Chondrocyte (in vitro differentiated cells): ENCODE measurements at regions not wholly inside any gene's neighbourhood (a gene's known extent, or its start where the extent isn't known, plus 50 kb on each side); places are given as distances from the start of the nearest gene placed in this dataset.
A peak's percentile ranks its signal among the peaks of the same experiment; 100 is the strongest.

Experiments
- DNase-seq: peaks from one replicate; pipeline ENCODE4 v3.0.0; 2021; ENCODE audit warnings: mixed read lengths, low spot score
- H3K27ac Mint-ChIP-seq: one replicate; pipeline ENCODE4 v1.8.0; 2021; ENCODE audit warnings: mild to moderate bottlenecking, moderate library complexity, mixed read lengths; ENCODE audit not compliant: unreplicated experiment
- H3K27me3 Mint-ChIP-seq: 2 replicates; pipeline ENCODE4 v1.8.0; 2021; ENCODE audit warnings: low read depth, mixed read lengths
- H3K36me3 Mint-ChIP-seq: 2 replicates; pipeline ENCODE4 v1.8.0; 2021; ENCODE audit warnings: low read depth, mixed read lengths
- H3K4me1 Mint-ChIP-seq: 2 replicates; pipeline ENCODE4 v1.8.0; 2021; ENCODE audit warnings: low read depth, mild to moderate bottlenecking, mixed read lengths
- H3K4me3 Mint-ChIP-seq: one replicate; pipeline ENCODE4 v1.8.0; 2021; ENCODE audit warnings: mild to moderate bottlenecking, moderate library complexity, mixed read lengths; ENCODE audit not compliant: unreplicated experiment
- H3K9me3 Mint-ChIP-seq: 2 replicates; pipeline ENCODE4 v1.8.0; 2021; ENCODE audit warnings: low read depth, mixed read lengths
- TF ChIP-seq, protein P1 (sequence below): fragments of 200-600 bp; sonication (generic); IDR thresholded peaks from 2 replicates; pipeline ENCODE4 v1.5.0; 2021; ENCODE audit warnings: antibody characterized with exemption, mild to moderate bottlenecking, moderate library complexity

DNA sequence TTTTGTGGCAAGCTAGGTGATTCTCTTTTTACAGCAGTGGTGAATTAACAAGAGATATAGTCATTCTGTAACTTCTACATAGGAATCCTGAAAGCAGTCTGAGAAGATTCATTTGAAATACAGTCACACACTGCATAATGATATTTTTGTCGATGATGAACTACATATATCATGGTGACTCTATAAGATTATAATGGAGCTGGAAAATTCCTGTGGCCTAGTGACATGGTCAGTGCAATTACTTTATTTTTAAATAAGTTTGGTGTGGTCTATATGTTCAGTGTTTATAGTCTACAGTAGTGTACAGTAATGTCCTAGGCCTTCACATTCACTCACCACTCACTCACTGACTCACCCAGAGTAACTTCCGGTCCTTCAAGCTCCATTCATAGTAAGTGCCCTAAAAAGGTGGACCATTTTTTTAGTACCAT lies 511.4 kb upstream of the MCTP2 start:
- Mint-ChIP-seq H3K4me3 (no peak overlapping the region), H3K27ac (peak overlapping the region; percentile 39), H3K36me3 (no peaks in the 10 kb centered on the region), H3K4me1 (peaks cover 7% of the 10 kb centered on the region), H3K9me3 (peaks cover 2% of the 10 kb centered on the region), H3K27me3 (no peaks in the 10 kb centered on the region)
- TF ChIP-seq, protein P1, sequence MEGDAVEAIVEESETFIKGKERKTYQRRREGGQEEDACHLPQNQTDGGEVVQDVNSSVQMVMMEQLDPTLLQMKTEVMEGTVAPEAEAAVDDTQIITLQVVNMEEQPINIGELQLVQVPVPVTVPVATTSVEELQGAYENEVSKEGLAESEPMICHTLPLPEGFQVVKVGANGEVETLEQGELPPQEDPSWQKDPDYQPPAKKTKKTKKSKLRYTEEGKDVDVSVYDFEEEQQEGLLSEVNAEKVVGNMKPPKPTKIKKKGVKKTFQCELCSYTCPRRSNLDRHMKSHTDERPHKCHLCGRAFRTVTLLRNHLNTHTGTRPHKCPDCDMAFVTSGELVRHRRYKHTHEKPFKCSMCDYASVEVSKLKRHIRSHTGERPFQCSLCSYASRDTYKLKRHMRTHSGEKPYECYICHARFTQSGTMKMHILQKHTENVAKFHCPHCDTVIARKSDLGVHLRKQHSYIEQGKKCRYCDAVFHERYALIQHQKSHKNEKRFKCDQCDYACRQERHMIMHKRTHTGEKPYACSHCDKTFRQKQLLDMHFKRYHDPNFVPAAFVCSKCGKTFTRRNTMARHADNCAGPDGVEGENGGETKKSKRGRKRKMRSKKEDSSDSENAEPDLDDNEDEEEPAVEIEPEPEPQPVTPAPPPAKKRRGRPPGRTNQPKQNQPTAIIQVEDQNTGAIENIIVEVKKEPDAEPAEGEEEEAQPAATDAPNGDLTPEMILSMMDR = no peak
- DNase-seq = no peak

DNA sequence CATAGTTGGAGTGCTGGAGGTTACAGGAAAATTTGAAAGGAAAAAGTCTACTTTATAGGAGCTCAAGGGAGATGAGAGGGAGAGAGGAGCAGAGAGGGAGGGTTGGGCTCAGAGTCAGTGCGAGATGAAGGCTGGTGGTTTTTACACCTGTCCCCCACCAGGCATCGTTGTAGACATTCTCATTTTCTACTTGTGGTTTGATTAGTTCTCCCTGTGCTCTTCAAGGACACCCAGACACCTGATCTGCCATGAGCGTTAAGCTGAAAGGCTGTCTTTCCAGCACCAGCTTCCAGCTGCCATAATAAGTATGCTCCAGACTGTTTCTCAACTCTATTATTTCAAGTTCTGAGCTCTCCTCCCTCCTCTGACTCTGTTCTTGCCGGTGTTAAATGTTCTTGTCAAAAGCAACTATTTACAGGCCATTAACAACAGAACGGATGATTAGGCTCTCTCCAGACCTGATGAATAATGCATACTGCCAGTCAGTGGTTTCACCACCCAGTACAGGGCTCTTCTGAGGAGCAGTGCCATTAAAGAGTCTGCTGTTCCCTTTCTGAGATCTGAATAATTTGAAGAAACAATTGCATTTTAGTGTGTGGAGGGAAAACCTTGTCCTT lies 514.6 kb upstream of the MCTP2 start:
- no peak for DNase-seq
- H3K4me1 Mint-ChIP-seq = peaks cover 3% of the 10 kb centered on the region
- H3K27ac Mint-ChIP-seq = no peak overlapping the region
- TF ChIP-seq, protein P1 = no peak
- H3K27me3 Mint-ChIP-seq = no peaks in the 10 kb centered on the region
- H3K4me3 Mint-ChIP-seq = no peak overlapping the region
- H3K36me3 Mint-ChIP-seq = no peaks in the 10 kb centered on the region
- H3K9me3 Mint-ChIP-seq = peaks cover 3% of the 10 kb centered on the region

DNA sequence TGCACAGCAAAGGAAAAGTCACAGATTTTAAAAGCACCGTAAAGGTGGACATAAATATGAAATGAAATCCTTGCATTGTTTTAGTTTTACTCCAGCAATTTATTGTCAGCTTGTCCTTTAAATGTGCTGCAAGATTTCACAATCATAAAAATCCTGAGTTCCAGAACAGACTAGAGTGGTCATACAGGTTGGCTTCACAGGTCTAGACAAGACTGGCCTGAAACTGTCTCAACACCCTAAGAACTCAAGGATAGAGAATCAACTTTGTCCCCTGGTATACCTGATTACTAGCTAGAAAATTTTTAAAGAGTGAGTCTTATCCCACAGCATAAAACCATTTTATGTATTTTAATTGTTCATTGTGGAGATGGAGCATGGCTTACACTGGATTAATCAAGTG lies 521.7 kb upstream of the MCTP2 start:
- Mint-ChIP-seq H3K27me3 (no peaks in the 10 kb centered on the region), H3K36me3 (no peaks in the 10 kb centered on the region), H3K4me3 (no peak overlapping the region), H3K9me3 (no peaks in the 10 kb centered on the region), H3K4me1 (peaks cover 8% of the 10 kb centered on the region), H3K27ac (no peak overlapping the region)
- no peak for DNase-seq
- TF ChIP-seq, protein P1 = no peak

DNA sequence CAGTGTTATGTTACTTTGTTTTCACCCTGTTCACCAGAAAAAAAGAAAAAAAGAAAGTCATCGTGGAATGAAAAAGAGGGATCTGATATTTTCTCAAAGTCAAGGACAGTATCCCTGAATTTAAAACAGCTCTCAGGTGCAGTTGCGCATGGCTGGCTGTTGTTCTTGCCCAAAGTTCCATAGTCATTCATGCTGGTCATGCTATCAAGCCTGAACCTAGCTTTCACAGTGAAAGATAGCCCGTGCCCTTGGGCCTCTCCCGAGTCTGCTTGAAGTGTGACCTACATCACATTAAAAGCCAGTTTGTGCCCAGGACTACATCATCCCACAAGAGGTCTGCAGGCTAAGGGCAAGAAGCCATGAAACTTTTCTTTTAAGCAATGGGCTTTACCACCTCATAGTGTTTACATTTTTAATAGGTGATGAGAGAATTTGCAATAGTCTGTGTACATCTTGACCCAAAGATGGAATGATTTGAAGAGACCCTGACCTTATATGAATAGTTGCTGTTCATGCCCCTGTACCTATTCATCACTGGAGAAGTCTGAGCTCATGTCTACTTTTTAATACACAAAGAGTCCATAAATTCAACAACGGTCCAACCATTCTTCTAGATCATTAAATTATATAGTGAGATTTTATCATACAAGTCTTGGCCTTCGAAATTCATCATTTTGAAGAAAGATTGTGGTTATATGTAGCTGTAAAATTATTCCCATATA lies 522.5 kb upstream of the MCTP2 start:
- TF ChIP-seq, protein P1 = no peak
- Mint-ChIP-seq H3K27ac (no peak overlapping the region), H3K27me3 (no peaks in the 10 kb centered on the region), H3K4me1 (peaks cover 8% of the 10 kb centered on the region), H3K9me3 (no peaks in the 10 kb centered on the region), H3K36me3 (no peaks in the 10 kb centered on the region), H3K4me3 (no peak overlapping the region)
- no peak for DNase-seq

DNA sequence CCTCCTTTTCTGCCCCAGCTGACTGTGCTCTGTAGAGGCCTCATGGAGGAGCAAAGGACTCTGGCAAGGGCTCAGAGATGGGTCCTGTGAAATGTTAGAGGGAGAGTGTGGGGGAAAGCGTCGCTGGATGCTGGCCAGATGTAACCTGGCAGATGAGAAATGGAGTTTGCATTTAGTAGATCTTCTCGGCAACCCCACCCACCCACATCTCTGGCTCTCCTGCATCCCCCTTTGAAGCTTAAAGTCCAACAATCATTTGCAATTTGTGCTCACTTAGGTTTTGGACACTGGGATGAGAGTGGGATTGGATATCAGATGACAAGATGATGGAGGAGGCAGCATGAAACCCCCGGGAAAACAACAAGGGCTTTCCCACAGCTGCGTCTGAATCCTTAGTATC lies 523.6 kb upstream of the MCTP2 start:
- H3K4me3 Mint-ChIP-seq = no peak overlapping the region
- H3K27ac Mint-ChIP-seq = no peak overlapping the region
- H3K9me3 Mint-ChIP-seq = peaks cover 3% of the 10 kb centered on the region
- TF ChIP-seq, protein P1 = no peak
- no peaks in the 10 kb centered on the region for H3K36me3 Mint-ChIP-seq
- peaks cover 8% of the 10 kb centered on the region for H3K4me1 Mint-ChIP-seq
- no peaks in the 10 kb centered on the region for H3K27me3 Mint-ChIP-seq
- no peak for DNase-seq
